ENCODE measurements at regions not wholly inside any gene's neighbourhood (a gene's known extent, or its start where the extent isn't known, plus 50 kb on each side); places are given as distances from the start of the nearest gene placed in this dataset.

- Histone ChIP-seq H3K27me3 (ENCODE audit: insufficient read depth, low read length) (no peaks in the 10 kb centered on the region), H3K4me2 (ENCODE audit: insufficient read depth, insufficient read length, low read length) (no peak overlapping the region), H3K9me3 (ENCODE audit: control insufficient read depth, low read depth, low read length) (no peaks in the 10 kb centered on the region), H4K91ac (ENCODE audit: insufficient read length, low read depth, low read length) (no peak overlapping the region), H4K5ac (ENCODE audit: insufficient read length, low read depth, low read length) (no peak overlapping the region), H3K18ac (ENCODE audit: insufficient read length, low read depth, low read length) (no peak overlapping the region), H3T11ph (ENCODE audit: low read length) (no peak overlapping the region), H2AFZ (ENCODE audit: low read length) (no peak overlapping the region), H3K27ac (ENCODE audit: insufficient read length, low read depth, low read length) (no peak overlapping the region), H3K79me2 (ENCODE audit: insufficient read depth, low read length) (no peaks in the 10 kb centered on the region), H2BK5ac (ENCODE audit: insufficient read length, low read length) (no peak overlapping the region), H3K56ac (ENCODE audit: insufficient read length, low read depth, low read length) (no peak overlapping the region), H2BK20ac (ENCODE audit: low read depth, low read length, poor library complexity, severe bottlenecking) (no peak overlapping the region), H3K9ac (ENCODE audit: extremely low read depth, insufficient read length, low read length) (no peak overlapping the region), H2BK120ac (ENCODE audit: low read depth, low read length, poor library complexity, severe bottlenecking) (no peak overlapping the region), H3K23me2 (ENCODE audit: insufficient read length, low read depth, low read length, poor library complexity, severe bottlenecking) (no peaks in the 10 kb centered on the region), H3K14ac (ENCODE audit: insufficient read depth, low read length) (no peak overlapping the region), H2AK5ac (ENCODE audit: insufficient read length, low read length) (no peak overlapping the region), H3K4me1 (ENCODE audit: insufficient read depth, low read length) (no peaks in the 10 kb centered on the region), H3K79me1 (ENCODE audit: insufficient read depth, low read depth, low read length, poor library complexity, severe bottlenecking) (no peaks in the 10 kb centered on the region), H4K20me1 (ENCODE audit: control insufficient read depth, insufficient read depth, insufficient read length) (no peaks in the 10 kb centered on the region), H3K4ac (ENCODE audit: low read depth, low read length) (no peak overlapping the region), H2BK12ac (ENCODE audit: insufficient read length, low read depth, low read length) (no peak overlapping the region), H4K8ac (replicated peaks; ENCODE audit: insufficient read length, low read depth, low read length) (no peak overlapping the region), H2BK15ac (ENCODE audit: low read depth, low read length) (no peak overlapping the region), H3K23ac (ENCODE audit: insufficient read length, low read depth, low read length) (no peak overlapping the region)
- no CpG with 5 or more reads among the region's 3 CpGs for WGBS (ENCODE audit: extremely low coverage, insufficient read length, low lambda C conversion rate)
- Mint-ChIP-seq H3K9me3 (peaks cover 0 to 3% of the 10 kb centered on the region in 2 experiments; a peak in 3 of 5 replicates), H3K27ac (no peak overlapping the region), H3K4me3 (no peak overlapping the region), H3K4me1 (peaks cover 0 to 2% of the 10 kb centered on the region in 2 experiments; a peak in 1 of 4 replicates), H3K27me3 (ENCODE audit: low read depth) (no peaks in the 10 kb centered on the region), H3K36me3 (ENCODE audit: insufficient read depth in 1 of 3, low read depth in 3 of 3) (peaks cover 0 to 4% (median 2%) of the 10 kb centered on the region in 3 experiments; a peak in 1 of 7 replicates)
- no peak for TF ChIP-seq CTCF (conservative IDR thresholded peaks at IDR 0.05)
- DNase-seq, result no peak
Measured at GRCh38 chr1:56315293-56315942, 263.9 kb downstream of the PLPP3 start.

All from H9 (cell line).